ENCODE measurements at regions not wholly inside any gene's neighbourhood (a gene's known extent, or its start where the extent isn't known, plus 50 kb on each side); places are given as distances from the start of the nearest gene placed in this dataset.

GRCh38 chrX:22351076-22351475, 78.4 kb downstream of the CBLL2 start:
- TF ChIP-seq TAF1 (IDR thresholded peaks at IDR 0.05; ENCODE audit: low read depth) (no peak), RAD21 (IDR thresholded peaks at IDR 0.05; ENCODE audit: low read depth) (no peak), TCF12 (IDR thresholded peaks at IDR 0.05; ENCODE audit: low read depth) (no peak), NFIC (IDR thresholded peaks at IDR 0.05) (no peak), REST (IDR thresholded peaks at IDR 0.05; ENCODE audit: low read depth) (no peak), ZBTB7A (IDR thresholded peaks at IDR 0.05; ENCODE audit: low read depth) (no peak), CREB1 (IDR thresholded peaks at IDR 0.05; ENCODE audit: low read depth) (no peak), EP300 (IDR thresholded peaks at IDR 0.05; ENCODE audit: borderline replicate concordance) (no peak), TEAD4 (IDR thresholded peaks at IDR 0.05) (no peak), USF1 (IDR thresholded peaks at IDR 0.05) (no peak)
- TF ChIP-seq, protein P1, sequence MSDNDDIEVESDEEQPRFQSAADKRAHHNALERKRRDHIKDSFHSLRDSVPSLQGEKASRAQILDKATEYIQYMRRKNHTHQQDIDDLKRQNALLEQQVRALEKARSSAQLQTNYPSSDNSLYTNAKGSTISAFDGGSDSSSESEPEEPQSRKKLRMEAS (IDR thresholded peaks at IDR 0.05): no peak
